GM21528 (cell line): ENCODE measurements at regions not wholly inside any gene's neighbourhood (a gene's known extent, or its start where the extent isn't known, plus 50 kb on each side); places are given as distances from the start of the nearest gene placed in this dataset.

Experiments
- ATAC-seq: cut with Tn5 transposase; IDR thresholded peaks from one replicate; pipeline ENCODE4 v1.9.1; 2021; ENCODE audit warnings: mild to moderate bottlenecking, moderate library complexity; ENCODE audit not compliant: unreplicated experiment, low FRiP score

GRCh38 chr4:159722052-159722451 is 619.2 kb downstream of the RAPGEF2 start:
- no peak for ATAC-seq

GRCh38 chr4:159722918-159723317 is 620.0 kb downstream of the RAPGEF2 start:
- ATAC-seq = no peak

- ATAC-seq = no peak
Measured at GRCh38 chr4:159723341-159724048, 620.6 kb downstream of the RAPGEF2 start.

GRCh38 chr4:159725571-159725970 is 622.7 kb downstream of the RAPGEF2 start:
- no peak for ATAC-seq

GRCh38 chr4:159735281-159736207 is 632.7 kb downstream of the RAPGEF2 start:
- no peak for ATAC-seq

GRCh38 chr4:159736411-159736810 is 633.5 kb downstream of the RAPGEF2 start:
- no peak for ATAC-seq

GRCh38 chr4:159743971-159744370 is 641.1 kb downstream of the RAPGEF2 start:
- ATAC-seq = no peak

- ATAC-seq = no peak
Measured at GRCh38 chr4:159747983-159748382, 645.1 kb downstream of the RAPGEF2 start.

- ATAC-seq = no peak
Measured at GRCh38 chr4:159748834-159749444, 646.1 kb downstream of the RAPGEF2 start.

GRCh38 chr4:159757499-159757898 is 654.6 kb downstream of the RAPGEF2 start:
- ATAC-seq = no peak

- no peak for ATAC-seq
Measured at GRCh38 chr4:159758061-159758460, 655.2 kb downstream of the RAPGEF2 start.

GRCh38 chr4:159762672-159763071 is 659.8 kb downstream of the RAPGEF2 start:
- ATAC-seq = no peak

- ATAC-seq = no peak
Measured at GRCh38 chr4:159764343-159764952, 661.6 kb downstream of the RAPGEF2 start.

GRCh38 chr4:159765382-159765781 is 662.5 kb downstream of the RAPGEF2 start:
- no peak for ATAC-seq

- no peak for ATAC-seq
Measured at GRCh38 chr4:159766241-159766640, 663.4 kb downstream of the RAPGEF2 start.

GRCh38 chr4:159767406-159767805 is 664.5 kb downstream of the RAPGEF2 start:
- no peak for ATAC-seq

- ATAC-seq = no peak
Measured at GRCh38 chr4:159768016-159768415, 665.1 kb downstream of the RAPGEF2 start.

- ATAC-seq = no peak
Measured at GRCh38 chr4:159770401-159770800, 667.5 kb downstream of the RAPGEF2 start.

GRCh38 chr4:159770969-159771368 is 668.1 kb downstream of the RAPGEF2 start:
- no peak for ATAC-seq

- ATAC-seq = no peak
Measured at GRCh38 chr4:159776961-159777360, 674.1 kb downstream of the RAPGEF2 start.

GRCh38 chr4:159777689-159778088 is 674.8 kb downstream of the RAPGEF2 start:
- no peak for ATAC-seq
